Upper lobe of right lung (tissue), 1 donor: ENCODE measurements at regions not wholly inside any gene's neighbourhood (a gene's known extent, or its start where the extent isn't known, plus 50 kb on each side); places are given as distances from the start of the nearest gene placed in this dataset.

Experiments
- ATAC-seq: fragments of 200-7000 bp; cut with Tn5 transposase; one replicate; pipeline ENCODE4 v1.9.1; 2020; ENCODE audit warnings: mild to moderate bottlenecking, moderate library complexity
- DNase-seq: peaks from one replicate; pipeline ENCODE4 v3.0.0-alpha.2; 2020
- H3K27ac ChIP-seq: fragments of 200-600 bp; one replicate; pipeline ENCODE4 v1.8.0; 2022
- H3K27me3 ChIP-seq: fragments of 200-600 bp; one replicate; pipeline ENCODE4 v1.8.0; 2022; ENCODE audit warnings: mild to moderate bottlenecking
- H3K36me3 ChIP-seq: fragments of 200-600 bp; one replicate; pipeline ENCODE4 v1.8.0; 2022
- H3K4me1 ChIP-seq: fragments of 200-600 bp; one replicate; pipeline ENCODE4 v1.8.0; 2022
- H3K4me3 ChIP-seq: fragments of 200-600 bp; one replicate; pipeline ENCODE4 v1.8.0; 2022; ENCODE audit warnings: mild to moderate bottlenecking
- H3K9me3 ChIP-seq: fragments of 200-600 bp; one replicate; pipeline ENCODE4 v1.8.0; 2022
- intact Hi-C: fragments of 100-400 bp; cut with DNase I; formaldehyde crosslinking; loops from one replicate; pipeline ENCODE4 v1.11.0; 2022
- TF ChIP-seq, protein P1 (sequence below): fragments of 200-600 bp; IDR thresholded peaks from one replicate; pipeline ENCODE4 v1.8.0; 2022; ENCODE audit warnings: antibody characterized with exemption
- donor health status: DM: no; HTN: yes; CAD: no; lungs with severe emphysema.

DNA sequence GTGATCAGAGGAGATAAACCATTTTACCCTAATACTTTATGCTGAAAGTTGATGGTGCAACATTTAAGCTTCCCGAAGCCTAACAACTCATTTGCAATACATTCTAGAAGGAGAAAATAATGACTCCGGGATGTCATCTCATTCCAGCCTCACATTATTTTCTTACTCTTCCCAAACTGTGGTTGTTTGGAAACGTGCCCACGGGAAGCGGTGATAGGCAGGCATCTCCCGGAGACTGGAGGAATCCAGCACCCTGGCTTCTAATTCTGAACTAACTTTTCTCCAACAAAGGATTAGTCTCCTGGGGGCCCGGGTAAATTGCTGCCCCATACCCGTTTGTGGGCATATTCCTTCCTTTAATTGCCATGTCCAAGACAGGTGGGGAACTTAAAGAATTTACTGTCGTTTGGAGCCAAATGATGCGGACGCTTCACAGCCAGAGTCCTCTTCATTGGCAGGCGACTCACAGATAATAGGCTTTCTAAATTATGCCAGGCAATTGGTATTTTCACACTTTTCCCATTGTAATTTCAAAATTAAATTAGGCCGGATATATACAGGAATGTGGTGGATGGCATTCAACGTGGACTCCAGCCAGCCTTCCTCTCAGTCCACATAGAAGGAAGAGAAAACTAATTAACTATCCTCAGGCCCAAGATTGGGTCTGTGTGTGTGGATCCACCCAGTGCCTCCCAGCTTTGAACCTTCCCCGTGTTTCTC is 278.1 kb downstream of the AJAP1 start:
- no peaks in the 10 kb centered on the region for H3K27me3 ChIP-seq
- no peaks in the 10 kb centered on the region for H3K9me3 ChIP-seq
- no peaks in the 10 kb centered on the region for H3K36me3 ChIP-seq
- no peak overlapping the region for H3K27ac ChIP-seq
- ATAC-seq, result no peak
- H3K4me3 ChIP-seq, result no peak overlapping the region
- TF ChIP-seq, protein P1, sequence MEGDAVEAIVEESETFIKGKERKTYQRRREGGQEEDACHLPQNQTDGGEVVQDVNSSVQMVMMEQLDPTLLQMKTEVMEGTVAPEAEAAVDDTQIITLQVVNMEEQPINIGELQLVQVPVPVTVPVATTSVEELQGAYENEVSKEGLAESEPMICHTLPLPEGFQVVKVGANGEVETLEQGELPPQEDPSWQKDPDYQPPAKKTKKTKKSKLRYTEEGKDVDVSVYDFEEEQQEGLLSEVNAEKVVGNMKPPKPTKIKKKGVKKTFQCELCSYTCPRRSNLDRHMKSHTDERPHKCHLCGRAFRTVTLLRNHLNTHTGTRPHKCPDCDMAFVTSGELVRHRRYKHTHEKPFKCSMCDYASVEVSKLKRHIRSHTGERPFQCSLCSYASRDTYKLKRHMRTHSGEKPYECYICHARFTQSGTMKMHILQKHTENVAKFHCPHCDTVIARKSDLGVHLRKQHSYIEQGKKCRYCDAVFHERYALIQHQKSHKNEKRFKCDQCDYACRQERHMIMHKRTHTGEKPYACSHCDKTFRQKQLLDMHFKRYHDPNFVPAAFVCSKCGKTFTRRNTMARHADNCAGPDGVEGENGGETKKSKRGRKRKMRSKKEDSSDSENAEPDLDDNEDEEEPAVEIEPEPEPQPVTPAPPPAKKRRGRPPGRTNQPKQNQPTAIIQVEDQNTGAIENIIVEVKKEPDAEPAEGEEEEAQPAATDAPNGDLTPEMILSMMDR, result no peak
- intact Hi-C loops, result no loop called here
- H3K4me1 ChIP-seq, result no peaks in the 10 kb centered on the region
- DNase-seq, result no peak

DNA sequence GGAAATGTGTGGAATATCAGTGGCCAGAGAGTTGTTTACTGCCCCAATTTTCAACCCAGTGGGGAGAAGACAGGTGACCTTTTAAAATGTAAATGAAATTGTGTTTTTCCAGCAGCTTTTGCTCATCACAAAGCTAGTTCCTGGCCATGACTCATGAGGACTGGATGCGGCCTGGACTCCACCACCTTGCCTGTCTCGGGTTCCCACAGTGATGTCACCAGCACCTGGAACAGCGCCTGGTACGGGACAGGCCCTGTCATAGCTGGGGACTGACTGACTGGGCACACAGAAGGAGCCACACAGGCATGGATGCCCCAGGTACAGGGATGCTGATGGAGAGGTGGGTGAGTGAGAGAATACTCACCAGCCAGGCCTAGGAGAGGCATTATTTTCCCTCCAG is 277.1 kb downstream of the AJAP1 start:
- ATAC-seq, result no peak
- Histone ChIP-seq H3K27me3 (no peaks in the 10 kb centered on the region), H3K4me3 (no peak overlapping the region), H3K4me1 (no peaks in the 10 kb centered on the region), H3K9me3 (no peaks in the 10 kb centered on the region), H3K27ac (no peak overlapping the region), H3K36me3 (no peaks in the 10 kb centered on the region)
- intact Hi-C loops, result no loop called here
- TF ChIP-seq, protein P1, result no peak
- DNase-seq, result no peak

DNA sequence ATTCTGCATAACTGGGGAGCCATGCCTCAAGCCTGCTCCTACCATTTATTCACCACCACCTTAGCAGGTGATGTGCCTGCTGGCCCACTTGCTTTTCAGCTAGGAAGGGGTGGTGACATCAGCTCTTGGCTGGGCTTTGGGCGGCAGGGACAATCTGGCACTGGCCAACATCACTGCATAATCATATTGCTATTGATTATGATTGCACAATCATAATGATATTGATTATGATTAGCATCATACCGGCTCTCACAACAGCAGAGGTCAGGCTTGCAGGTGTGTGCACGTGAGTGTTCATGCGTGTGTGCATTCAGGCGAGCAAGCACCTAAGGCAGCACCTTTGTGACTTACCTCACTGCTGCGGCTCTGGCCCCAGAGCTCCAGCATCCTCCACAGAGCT is 273.8 kb downstream of the AJAP1 start:
- no peak for DNase-seq
- H3K4me3 ChIP-seq, result no peak overlapping the region
- ATAC-seq, result no peak
- no peaks in the 10 kb centered on the region for H3K4me1 ChIP-seq
- H3K27ac ChIP-seq, result no peak overlapping the region
- H3K36me3 ChIP-seq, result no peaks in the 10 kb centered on the region
- H3K9me3 ChIP-seq, result no peaks in the 10 kb centered on the region
- intact Hi-C loops, result no loop called here
- TF ChIP-seq, protein P1, result no peak
- no peaks in the 10 kb centered on the region for H3K27me3 ChIP-seq

DNA sequence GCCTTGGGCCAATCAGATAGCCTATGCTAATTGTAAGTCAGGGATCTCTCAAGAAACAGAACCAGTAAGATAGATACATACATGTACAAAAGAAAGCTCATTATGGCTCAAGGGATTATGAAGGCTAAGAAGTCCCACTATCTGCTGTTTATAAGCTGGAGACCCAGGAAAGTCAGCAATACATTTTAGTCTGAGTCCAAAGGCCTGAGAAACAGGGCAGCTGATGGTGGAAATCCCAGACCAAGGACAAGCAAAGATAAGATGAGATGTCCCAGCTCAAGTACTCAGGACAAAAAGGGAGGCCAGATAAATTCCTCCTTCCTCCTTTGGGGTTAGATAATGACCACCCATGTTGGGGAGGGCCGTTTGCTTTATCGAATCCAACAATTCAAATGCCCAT is 269.9 kb downstream of the AJAP1 start:
- no peak for DNase-seq
- H3K4me3 ChIP-seq, result no peak overlapping the region
- ATAC-seq, result no peak
- no peak overlapping the region for H3K27ac ChIP-seq
- intact Hi-C loops, result no loop called here
- H3K27me3 ChIP-seq, result no peaks in the 10 kb centered on the region
- H3K36me3 ChIP-seq, result no peaks in the 10 kb centered on the region
- H3K4me1 ChIP-seq, result no peaks in the 10 kb centered on the region
- H3K9me3 ChIP-seq, result no peaks in the 10 kb centered on the region
- TF ChIP-seq, protein P1, result no peak

DNA sequence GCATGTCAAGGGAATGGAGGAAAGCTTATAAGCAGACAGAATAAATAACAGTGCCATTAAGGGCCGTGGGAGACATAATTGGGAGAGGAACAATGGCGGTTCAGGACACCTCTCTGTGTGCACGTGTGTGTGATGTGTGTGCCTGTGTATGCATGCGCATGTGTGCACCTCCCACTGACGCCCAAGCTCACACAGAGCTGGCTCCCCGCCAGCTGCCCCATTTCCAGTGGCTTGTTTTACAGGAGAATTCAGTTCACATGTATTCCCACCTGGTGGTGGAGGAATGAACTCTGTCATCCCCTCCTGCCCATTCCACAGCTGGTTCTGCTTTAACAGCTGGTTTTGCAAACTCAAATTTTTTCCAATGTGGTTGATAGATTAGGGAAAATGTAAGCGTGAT is 262.2 kb downstream of the AJAP1 start:
- Histone ChIP-seq H3K36me3 (no peaks in the 10 kb centered on the region), H3K27me3 (no peaks in the 10 kb centered on the region), H3K9me3 (no peaks in the 10 kb centered on the region), H3K4me1 (no peaks in the 10 kb centered on the region), H3K27ac (no peak overlapping the region), H3K4me3 (no peak overlapping the region)
- no peak for ATAC-seq
- DNase-seq, result no peak
- TF ChIP-seq, protein P1, result no peak
- intact Hi-C loops, result no loop called here

DNA sequence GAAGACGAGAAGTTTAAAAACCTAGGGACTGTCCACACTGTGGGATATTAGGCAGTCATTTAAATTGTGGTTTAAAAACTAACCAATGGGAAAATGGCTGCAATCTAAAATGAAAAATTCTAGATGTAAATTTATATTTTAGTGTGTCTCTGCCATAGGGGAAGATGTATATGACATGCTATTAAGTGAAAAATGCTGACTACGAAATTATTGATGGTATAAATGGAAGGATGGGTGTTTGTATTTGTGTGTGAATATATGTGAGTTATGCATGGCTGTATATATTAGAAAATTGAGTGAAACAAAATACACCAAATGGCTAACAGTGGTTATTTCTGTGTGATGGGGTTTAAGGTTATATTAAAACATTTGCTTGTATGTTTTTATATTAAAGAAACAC is 260.7 kb downstream of the AJAP1 start:
- TF ChIP-seq, protein P1, result no peak
- no peak overlapping the region for H3K4me3 ChIP-seq
- no peak for ATAC-seq
- no peak for DNase-seq
- H3K27me3 ChIP-seq, result no peaks in the 10 kb centered on the region
- no peaks in the 10 kb centered on the region for H3K9me3 ChIP-seq
- H3K27ac ChIP-seq, result no peak overlapping the region
- no peaks in the 10 kb centered on the region for H3K4me1 ChIP-seq
- H3K36me3 ChIP-seq, result no peaks in the 10 kb centered on the region
- intact Hi-C loops, result no loop called here
